K562 (cell line): ENCODE measurements at regions not wholly inside any gene's neighbourhood (a gene's known extent, or its start where the extent isn't known, plus 50 kb on each side); places are given as distances from the start of the nearest gene placed in this dataset.

ENCODE experiments used
- CEBPB ChIP-seq: fragments of 450-650 bp; IDR thresholded peaks from 2 replicates; pipeline ENCODE4 v1.6.1; 2016; ENCODE audit warnings: missing genetic modification characterization, missing compliant biosample characterization
- EP400 ChIP-seq: fragments of 450-650 bp; IDR thresholded peaks from 2 replicates; pipeline ENCODE4 v1.6.1; 2017; ENCODE audit warnings: antibody characterized with exemption, mild to moderate bottlenecking, moderate library complexity
- FOXM1 ChIP-seq, 2 experiments: fragments of 450-650 bp in 1 of 2; sonication (generic) in 1 of 2; formaldehyde crosslinking in 1 of 2; IDR thresholded peaks; 2 replicates each; pipeline versions ENCODE4 v1.6.1 to v1.9.0; 2017 to 2022; ENCODE audit warnings: low read depth in 2 of 2, mild to moderate bottlenecking in 2 of 2, missing genetic modification reagents in 1 of 2, moderate library complexity in 1 of 2
- NR1H2 ChIP-seq: sonication (generic); formaldehyde crosslinking; IDR thresholded peaks from 2 replicates; pipeline ENCODE4 v1.4.0; 2020; ENCODE audit warnings: mild to moderate bottlenecking, missing genetic modification reagents
- OTX1 ChIP-seq: fragments of 450-650 bp; formaldehyde crosslinking; IDR thresholded peaks from 2 replicates; pipeline ENCODE4 v1.4.0; 2022; ENCODE audit warnings: mild to moderate bottlenecking
- SMC3 ChIP-seq: conservative IDR thresholded peaks from 2 replicates; pipeline ENCODE4 v1.6.1; 2011; ENCODE audit warnings: low read depth, low read length, improper control_type of control experiment; ENCODE audit not compliant: insufficient read depth
- TF ChIP-seq, protein P1 (sequence below), 3 experiments: IDR thresholded peaks in 2 of 3; conservative IDR thresholded peaks in 1 of 3; 2 replicates each; pipeline ENCODE4 v1.5.1; 2011 to 2012; ENCODE audit warnings: low read length in 3 of 3, mild to moderate bottlenecking in 3 of 3, control low read depth in 2 of 3, improper control_type of control experiment in 1 of 3, inconsistent platforms in 1 of 3, low read depth in 1 of 3, mixed read lengths in 1 of 3, moderate library complexity in 1 of 3; ENCODE audit not compliant: insufficient read depth in 2 of 3

DNA sequence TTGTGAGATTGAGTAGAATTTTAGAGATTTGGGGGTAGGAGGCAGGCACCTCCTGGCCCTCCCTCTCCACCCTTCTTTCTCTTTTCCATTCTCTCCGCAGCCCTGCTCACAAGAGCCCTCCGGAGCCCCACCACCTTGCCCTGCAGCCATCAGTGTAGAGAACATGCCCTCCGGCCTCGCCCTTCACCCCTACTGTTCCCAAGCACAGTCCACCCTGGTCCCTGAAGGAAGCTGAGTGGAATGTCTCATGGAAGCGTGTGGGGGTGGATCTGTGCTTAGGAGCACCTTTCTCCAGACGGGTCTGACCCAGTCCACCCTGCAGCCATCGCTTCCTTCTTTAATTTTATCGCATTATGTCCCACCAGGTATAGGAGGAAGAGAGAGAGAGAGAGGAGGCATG is 267.1 kb downstream of the NSG2 start:
- TF ChIP-seq, protein P1, sequence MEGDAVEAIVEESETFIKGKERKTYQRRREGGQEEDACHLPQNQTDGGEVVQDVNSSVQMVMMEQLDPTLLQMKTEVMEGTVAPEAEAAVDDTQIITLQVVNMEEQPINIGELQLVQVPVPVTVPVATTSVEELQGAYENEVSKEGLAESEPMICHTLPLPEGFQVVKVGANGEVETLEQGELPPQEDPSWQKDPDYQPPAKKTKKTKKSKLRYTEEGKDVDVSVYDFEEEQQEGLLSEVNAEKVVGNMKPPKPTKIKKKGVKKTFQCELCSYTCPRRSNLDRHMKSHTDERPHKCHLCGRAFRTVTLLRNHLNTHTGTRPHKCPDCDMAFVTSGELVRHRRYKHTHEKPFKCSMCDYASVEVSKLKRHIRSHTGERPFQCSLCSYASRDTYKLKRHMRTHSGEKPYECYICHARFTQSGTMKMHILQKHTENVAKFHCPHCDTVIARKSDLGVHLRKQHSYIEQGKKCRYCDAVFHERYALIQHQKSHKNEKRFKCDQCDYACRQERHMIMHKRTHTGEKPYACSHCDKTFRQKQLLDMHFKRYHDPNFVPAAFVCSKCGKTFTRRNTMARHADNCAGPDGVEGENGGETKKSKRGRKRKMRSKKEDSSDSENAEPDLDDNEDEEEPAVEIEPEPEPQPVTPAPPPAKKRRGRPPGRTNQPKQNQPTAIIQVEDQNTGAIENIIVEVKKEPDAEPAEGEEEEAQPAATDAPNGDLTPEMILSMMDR (IDR thresholded peaks at IDR 0.05 in 2 of 3, conservative IDR thresholded peaks at IDR 0.05 in 1 of 3; ENCODE audit: insufficient read depth in 2 of 3, low read depth in 1 of 3, low read length in 3 of 3): no peak
- TF ChIP-seq NR1H2 (CRISPR knock-in tag) (no peak), FOXM1 (IDR thresholded peaks at IDR 0.05; ENCODE audit: low read depth) (no peak), FOXM1 (CRISPR knock-in tag; IDR thresholded peaks at IDR 0.05; ENCODE audit: low read depth) (no peak), EP400 (no peak), SMC3 (no peak), CEBPB (tag) (no peak), OTX1 (CRISPR knock-in tag) (no peak)
